ENCODE measurements at regions not wholly inside any gene's neighbourhood (a gene's known extent, or its start where the extent isn't known, plus 50 kb on each side); places are given as distances from the start of the nearest gene placed in this dataset.

GRCh38 chr3:162192340-162193029, 695.9 kb downstream of the OTOL1 start:
- Mint-ChIP-seq H3K4me3 (no peak overlapping the region), H3K27ac (no peak overlapping the region), H3K36me3 (no peaks in the 10 kb centered on the region), H3K4me1 (ENCODE audit: unreplicated experiment) (no peaks in the 10 kb centered on the region), H3K9me3 (no peaks in the 10 kb centered on the region), H3K27me3 (no peaks in the 10 kb centered on the region)
- TF ChIP-seq CTCF (conservative IDR thresholded peaks at IDR 0.05) = no peak
- DNase-seq (ENCODE audit: extremely low spot score, unreplicated experiment) = no peak

- H3K27me3 Mint-ChIP-seq = no peaks in the 10 kb centered on the region
- no peaks in the 10 kb centered on the region for H3K4me1 Mint-ChIP-seq (ENCODE audit: unreplicated experiment)
- TF ChIP-seq CTCF (conservative IDR thresholded peaks at IDR 0.05) = no peak
- H3K4me3 Mint-ChIP-seq = no peak overlapping the region
- H3K27ac Mint-ChIP-seq = no peak overlapping the region
- no peak for DNase-seq (ENCODE audit: extremely low spot score, unreplicated experiment)
- H3K36me3 Mint-ChIP-seq = no peaks in the 10 kb centered on the region
- H3K9me3 Mint-ChIP-seq = no peaks in the 10 kb centered on the region
Observed at GRCh38 chr3:162193148-162194095, 696.8 kb downstream of the OTOL1 start.

GRCh38 chr3:162195147-162195546, 698.5 kb downstream of the OTOL1 start:
- Mint-ChIP-seq H3K4me1 (ENCODE audit: unreplicated experiment) (no peaks in the 10 kb centered on the region), H3K27ac (no peak overlapping the region), H3K9me3 (no peaks in the 10 kb centered on the region), H3K4me3 (no peak overlapping the region), H3K27me3 (no peaks in the 10 kb centered on the region), H3K36me3 (no peaks in the 10 kb centered on the region)
- DNase-seq (ENCODE audit: extremely low spot score, unreplicated experiment) = no peak
- TF ChIP-seq CTCF (conservative IDR thresholded peaks at IDR 0.05) = no peak

- no peak overlapping the region for H3K27ac Mint-ChIP-seq
- no peaks in the 10 kb centered on the region for H3K36me3 Mint-ChIP-seq
- no peak overlapping the region for H3K4me3 Mint-ChIP-seq
- no peak for TF ChIP-seq CTCF (conservative IDR thresholded peaks at IDR 0.05)
- H3K9me3 Mint-ChIP-seq = no peaks in the 10 kb centered on the region
- DNase-seq (ENCODE audit: extremely low spot score, unreplicated experiment) = no peak
- no peaks in the 10 kb centered on the region for H3K4me1 Mint-ChIP-seq (ENCODE audit: unreplicated experiment)
- H3K27me3 Mint-ChIP-seq = no peaks in the 10 kb centered on the region
Observed at GRCh38 chr3:162196964-162197363, 700.4 kb downstream of the OTOL1 start.

GRCh38 chr3:162200836-162201235, 704.2 kb downstream of the OTOL1 start:
- H3K36me3 Mint-ChIP-seq = no peaks in the 10 kb centered on the region
- no peak for DNase-seq (ENCODE audit: extremely low spot score, unreplicated experiment)
- no peaks in the 10 kb centered on the region for H3K9me3 Mint-ChIP-seq
- H3K27me3 Mint-ChIP-seq = no peaks in the 10 kb centered on the region
- no peak overlapping the region for H3K27ac Mint-ChIP-seq
- H3K4me1 Mint-ChIP-seq (ENCODE audit: unreplicated experiment) = no peaks in the 10 kb centered on the region
- H3K4me3 Mint-ChIP-seq = no peak overlapping the region
- TF ChIP-seq CTCF (conservative IDR thresholded peaks at IDR 0.05) = no peak

Measured in type B pancreatic cell (in vitro differentiated cells).